Loucy (cell line): ENCODE measurements at regions not wholly inside any gene's neighbourhood (a gene's known extent, or its start where the extent isn't known, plus 50 kb on each side); places are given as distances from the start of the nearest gene placed in this dataset.

ENCODE experiments used
- CTCF ChIP-seq: fragments of 200-600 bp; sonication (generic); conservative IDR thresholded peaks from 2 replicates; pipeline ENCODE4 v1.5.1; 2014; ENCODE audit warnings: mild to moderate bottlenecking, antibody characterized with exemption, low read length
- EZH2phosphoT487 ChIP-seq: fragments of 200-600 bp; IDR thresholded peaks from 2 replicates; pipeline ENCODE4 v1.6.1; 2018; ENCODE audit warnings: antibody characterized with exemption, mild to moderate bottlenecking, moderate library complexity, borderline replicate concordance

GRCh38 chr10:128257428-128257827 lies 131.2 kb upstream of the MKI67 start:
- TF ChIP-seq CTCF, result no peak
- TF ChIP-seq EZH2phosphoT487, result no peak
